GM04503 (cell line): ENCODE measurements at regions not wholly inside any gene's neighbourhood (a gene's known extent, or its start where the extent isn't known, plus 50 kb on each side); places are given as distances from the start of the nearest gene placed in this dataset.

Source experiments
- DNase-seq: peaks from one replicate; pipeline ENCODE4 v3.0.0-alpha.2; 2012; ENCODE audit warnings: low read depth

GRCh38 chr18:10033016-10033399, 119.2 kb downstream of the VAPA start:
- no peak for DNase-seq

GRCh38 chr18:10035281-10035991, 121.6 kb downstream of the VAPA start:
- DNase-seq: no peak

- DNase-seq: no peak
These were observed 122.7 kb downstream of the VAPA start for GRCh38 chr18:10036479-10036878.

GRCh38 chr18:10037181-10037580, 123.4 kb downstream of the VAPA start:
- DNase-seq: no peak

GRCh38 chr18:10038268-10038667, 124.5 kb downstream of the VAPA start:
- no peak for DNase-seq

GRCh38 chr18:10040287-10041011, 126.6 kb downstream of the VAPA start:
- no peak for DNase-seq

- no peak for DNase-seq
These were observed 127.4 kb downstream of the VAPA start for GRCh38 chr18:10041180-10041579.

- no peak for DNase-seq
These were observed 128.7 kb downstream of the VAPA start for GRCh38 chr18:10042492-10042891.

GRCh38 chr18:10044054-10044453, 130.2 kb downstream of the VAPA start:
- no peak for DNase-seq

GRCh38 chr18:10045296-10045891, 131.6 kb downstream of the VAPA start:
- DNase-seq: no peak

- DNase-seq: no peak
These were observed 132.5 kb downstream of the VAPA start for GRCh38 chr18:10046178-10046807.

GRCh38 chr18:10047237-10047636, 133.4 kb downstream of the VAPA start:
- no peak for DNase-seq

GRCh38 chr18:10049747-10050146, 135.9 kb downstream of the VAPA start:
- no peak for DNase-seq

GRCh38 chr18:10050956-10051355, 137.1 kb downstream of the VAPA start:
- no peak for DNase-seq

GRCh38 chr18:10051877-10052631, 138.2 kb downstream of the VAPA start:
- peak; percentile 83 for DNase-seq

- no peak for DNase-seq
These were observed 139.1 kb downstream of the VAPA start for GRCh38 chr18:10052871-10053270.

- no peak for DNase-seq
These were observed 140.0 kb downstream of the VAPA start for GRCh38 chr18:10053861-10054260.

GRCh38 chr18:10054366-10054765, 140.6 kb downstream of the VAPA start:
- no peak for DNase-seq

- no peak for DNase-seq
These were observed 141.4 kb downstream of the VAPA start for GRCh38 chr18:10055125-10055750.

GRCh38 chr18:10056506-10056905, 142.7 kb downstream of the VAPA start:
- DNase-seq: no peak

GRCh38 chr18:10057401-10057893, 143.6 kb downstream of the VAPA start:
- DNase-seq: no peak
